NB4 (cell line): ENCODE measurements at regions not wholly inside any gene's neighbourhood (a gene's known extent, or its start where the extent isn't known, plus 50 kb on each side); places are given as distances from the start of the nearest gene placed in this dataset.

Experiments
- CTCF ChIP-seq: IDR thresholded peaks from one replicate; pipeline ENCODE4 v1.5.1; 2012; ENCODE audit warnings: low read depth, low read length
- MAX ChIP-seq: IDR thresholded peaks from 2 replicates; pipeline ENCODE4 v1.6.1; 2011; ENCODE audit warnings: low read depth, low read length

- TF ChIP-seq CTCF (no peak), MAX (no peak)
Observed at GRCh38 chr14:51490205-51490604, 161.5 kb upstream of the FRMD6 start.
